HEK293 (cell line): ENCODE measurements at regions not wholly inside any gene's neighbourhood (a gene's known extent, or its start where the extent isn't known, plus 50 kb on each side); places are given as distances from the start of the nearest gene placed in this dataset.

ENCODE experiments used
- CTCF ChIA-PET: fragments of 350-600 bp; formaldehyde crosslinking; extraction: SDS; loops from one replicate; lab custom pipeline; 2021; ENCODE audit warnings: antibody characterized with exemption; lab: Yijun Ruan, JAX
- POLR2A ChIA-PET: fragments of 300-600 bp; formaldehyde crosslinking; extraction: SDS; loops from one replicate; lab custom pipeline; 2020; ENCODE audit warnings: antibody characterized with exemption, inconsistent platforms; lab: Yijun Ruan, JAX
- H3K27ac ChIP-seq: fragments of 200-500 bp; sonication (Bioruptor generic); 2 replicates; pipeline ENCODE4 v1.5.1; 2014; ENCODE audit warnings: low read depth, low read length, control low read depth, inconsistent platforms; ENCODE audit errors: extremely low read depth
- H3K36me3 ChIP-seq, 2 experiments: fragments of 200-500 bp in 1 of 2; sonication (Bioruptor generic) in 1 of 2; 1 replicate in 1 of 2; 2 replicates in 1 of 2; pipeline ENCODE4 v1.5.1; 2014 to 2017; ENCODE audit warnings: inconsistent platforms in 2 of 2, low read length in 2 of 2; ENCODE audit not compliant: control insufficient read depth in 2 of 2, insufficient read depth in 1 of 2
- H3K4me1 ChIP-seq: fragments of 200-500 bp; sonication (Bioruptor generic); 2 replicates; pipeline ENCODE4 v1.5.1; 2014; ENCODE audit warnings: mild to moderate bottlenecking, low read length, inconsistent platforms; ENCODE audit not compliant: control insufficient read depth, insufficient read depth
- H3K4me3 ChIP-seq: 2 replicates; pipeline ENCODE4 v1.5.1; 2011; ENCODE audit warnings: low read depth, mild to moderate bottlenecking, control low read depth, low read length, moderate library complexity
- H3K9me3 ChIP-seq: fragments of 200-500 bp; sonication (Bioruptor generic); 2 replicates; pipeline ENCODE4 v1.5.1; 2014; ENCODE audit warnings: low read depth, low read length, inconsistent platforms; ENCODE audit not compliant: control insufficient read depth, insufficient read depth
- AEBP2 ChIP-seq: fragments of 450-650 bp; formaldehyde crosslinking; IDR thresholded peaks from 2 replicates; pipeline ENCODE4 v1.5.1; 2016; ENCODE audit warnings: missing biosample characterization, missing genetic modification characterization, borderline replicate concordance
- BCL11A ChIP-seq: fragments of 450-650 bp; formaldehyde crosslinking; IDR thresholded peaks from 2 replicates; pipeline ENCODE4 v1.5.1; 2016; ENCODE audit warnings: low read depth, missing biosample characterization, missing genetic modification characterization
- GFI1B ChIP-seq: fragments of 450-650 bp; formaldehyde crosslinking; IDR thresholded peaks from 2 replicates; pipeline ENCODE4 v1.5.1; 2016; ENCODE audit warnings: missing biosample characterization, missing genetic modification characterization
- GLIS1 ChIP-seq: fragments of 450-650 bp; formaldehyde crosslinking; IDR thresholded peaks from 2 replicates; pipeline ENCODE4 v1.5.1; 2016; ENCODE audit warnings: missing biosample characterization, missing genetic modification characterization
- HOXA7 ChIP-seq: sonication (generic); formaldehyde crosslinking; IDR thresholded peaks from 2 replicates; pipeline ENCODE4 v1.8.1; 2022; ENCODE audit warnings: missing genetic modification reagents, borderline replicate concordance
- KLF16 ChIP-seq: fragments of 450-650 bp; formaldehyde crosslinking; IDR thresholded peaks from 2 replicates; pipeline ENCODE4 v1.5.1; 2017; ENCODE audit warnings: missing biosample characterization, missing genetic modification characterization
- ZFP3 ChIP-seq: fragments of 450-650 bp; formaldehyde crosslinking; IDR thresholded peaks from 2 replicates; pipeline ENCODE4 v1.5.1; 2016; ENCODE audit warnings: low read depth, missing biosample characterization, missing genetic modification characterization
- ZNF112 ChIP-seq: fragments of 450-650 bp; formaldehyde crosslinking; IDR thresholded peaks from 2 replicates; pipeline ENCODE4 v1.5.0; 2017; ENCODE audit warnings: missing biosample characterization, missing genetic modification characterization
- ZNF140 ChIP-seq: fragments of 450-650 bp; formaldehyde crosslinking; IDR thresholded peaks from 2 replicates; pipeline ENCODE4 v1.5.1; 2016; ENCODE audit warnings: missing biosample characterization, missing genetic modification characterization
- ZNF146 ChIP-seq: fragments of 450-650 bp; formaldehyde crosslinking; IDR thresholded peaks from 2 replicates; pipeline ENCODE4 v1.5.1; 2016; ENCODE audit warnings: missing biosample characterization, missing genetic modification characterization
- ZNF184 ChIP-seq: fragments of 450-650 bp; IDR thresholded peaks from 2 replicates; pipeline ENCODE4 v1.5.1; 2018; ENCODE audit warnings: missing biosample characterization, mild to moderate bottlenecking, missing genetic modification characterization
- ZNF239 ChIP-seq: fragments of 450-650 bp; formaldehyde crosslinking; IDR thresholded peaks from 2 replicates; pipeline ENCODE4 v1.5.1; 2016; ENCODE audit warnings: missing biosample characterization, missing genetic modification characterization
- ZNF350 ChIP-seq: fragments of 450-650 bp; formaldehyde crosslinking; IDR thresholded peaks from 2 replicates; pipeline ENCODE4 v1.5.0; 2017; ENCODE audit warnings: missing biosample characterization, mild to moderate bottlenecking, missing genetic modification characterization
- ZNF394 ChIP-seq: fragments of 450-650 bp; formaldehyde crosslinking; IDR thresholded peaks from 2 replicates; pipeline ENCODE4 v1.5.1; 2016; ENCODE audit warnings: missing biosample characterization, missing genetic modification characterization, mild to moderate bottlenecking, moderate library complexity, borderline replicate concordance
- ZNF404 ChIP-seq: fragments of 450-650 bp; formaldehyde crosslinking; IDR thresholded peaks from 2 replicates; pipeline ENCODE4 v1.5.1; 2017; ENCODE audit warnings: missing biosample characterization, missing genetic modification characterization
- ZNF449 ChIP-seq: fragments of 450-650 bp; formaldehyde crosslinking; IDR thresholded peaks from 2 replicates; pipeline ENCODE4 v1.5.1; 2017; ENCODE audit warnings: missing biosample characterization, mild to moderate bottlenecking, missing genetic modification characterization, moderate library complexity
- ZNF473 ChIP-seq: fragments of 450-650 bp; formaldehyde crosslinking; IDR thresholded peaks from 2 replicates; pipeline ENCODE4 v1.5.1; 2017; ENCODE audit warnings: missing biosample characterization, missing genetic modification characterization
- ZNF513 ChIP-seq: fragments of 450-650 bp; IDR thresholded peaks from 2 replicates; pipeline ENCODE4 v1.5.1; 2018; ENCODE audit warnings: missing biosample characterization, missing genetic modification characterization
- ZNF558 ChIP-seq: fragments of 450-650 bp; formaldehyde crosslinking; IDR thresholded peaks from 2 replicates; pipeline ENCODE4 v1.5.1; 2016; ENCODE audit warnings: missing biosample characterization, missing genetic modification characterization
- ZNF596 ChIP-seq: fragments of 450-650 bp; IDR thresholded peaks from 2 replicates; pipeline ENCODE4 v1.5.0; 2018; ENCODE audit warnings: missing biosample characterization, mild to moderate bottlenecking, missing genetic modification characterization, moderate library complexity
- ZNF623 ChIP-seq: fragments of 450-650 bp; formaldehyde crosslinking; IDR thresholded peaks from 2 replicates; pipeline ENCODE4 v1.5.1; 2016; ENCODE audit warnings: missing biosample characterization, missing genetic modification characterization
- ZSCAN30 ChIP-seq: fragments of 450-650 bp; IDR thresholded peaks from 2 replicates; pipeline ENCODE4 v1.5.1; 2018; ENCODE audit warnings: missing biosample characterization, mild to moderate bottlenecking, missing genetic modification characterization, moderate library complexity
- TF ChIP-seq, protein P1 (sequence below): fragments of 450-650 bp; formaldehyde crosslinking; IDR thresholded peaks from 2 replicates; pipeline ENCODE4 v1.5.1; 2017; ENCODE audit warnings: missing biosample characterization, missing genetic modification characterization
- TF ChIP-seq, protein P2 (sequence below): fragments of 450-650 bp; formaldehyde crosslinking; IDR thresholded peaks from 2 replicates; pipeline ENCODE4 v1.5.1; 2016; ENCODE audit warnings: missing biosample characterization, missing genetic modification characterization

- POLR2A ChIA-PET: no interaction called here
These were observed 728.2 kb downstream of the LUZP2 start for GRCh38 chr11:25225078-25225477.

DNA sequence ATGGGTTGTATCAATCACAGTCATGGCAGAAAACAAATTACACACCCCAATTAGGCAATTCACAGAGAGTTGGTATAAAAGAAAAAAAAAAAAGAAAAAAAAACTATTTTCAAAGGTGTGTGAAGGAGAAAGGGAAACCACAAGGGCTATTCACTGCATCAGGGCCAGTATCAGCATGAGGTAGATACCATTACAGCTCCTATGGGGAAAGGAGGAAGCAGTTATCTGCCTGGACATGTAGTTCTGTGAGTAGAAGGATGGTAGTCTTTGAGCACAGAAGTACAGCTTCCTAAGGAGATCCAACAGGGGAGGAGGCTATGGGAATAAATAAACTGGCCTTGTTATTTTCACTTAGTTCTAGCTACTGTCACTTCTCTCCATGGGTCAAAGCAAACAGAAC, 746.1 kb downstream of the LUZP2 start:
- no peak for TF ChIP-seq ZNF449 (tag by site-specific recombination)
- TF ChIP-seq GLIS1 (tag by site-specific recombination): no peak
- no peak for TF ChIP-seq ZNF350
- TF ChIP-seq ZNF140: no peak
- TF ChIP-seq ZNF513 (tag by site-specific recombination): no peak
- no peak for TF ChIP-seq ZNF473 (tag by site-specific recombination)
- no peak for TF ChIP-seq BCL11A
- no peak for TF ChIP-seq ZNF146 (tag by site-specific recombination)
- TF ChIP-seq ZFP3 (tag by site-specific recombination): no peak
- TF ChIP-seq ZNF404 (tag by site-specific recombination): no peak
- TF ChIP-seq ZNF596 (tag by site-specific recombination): no peak
- TF ChIP-seq, protein P1, sequence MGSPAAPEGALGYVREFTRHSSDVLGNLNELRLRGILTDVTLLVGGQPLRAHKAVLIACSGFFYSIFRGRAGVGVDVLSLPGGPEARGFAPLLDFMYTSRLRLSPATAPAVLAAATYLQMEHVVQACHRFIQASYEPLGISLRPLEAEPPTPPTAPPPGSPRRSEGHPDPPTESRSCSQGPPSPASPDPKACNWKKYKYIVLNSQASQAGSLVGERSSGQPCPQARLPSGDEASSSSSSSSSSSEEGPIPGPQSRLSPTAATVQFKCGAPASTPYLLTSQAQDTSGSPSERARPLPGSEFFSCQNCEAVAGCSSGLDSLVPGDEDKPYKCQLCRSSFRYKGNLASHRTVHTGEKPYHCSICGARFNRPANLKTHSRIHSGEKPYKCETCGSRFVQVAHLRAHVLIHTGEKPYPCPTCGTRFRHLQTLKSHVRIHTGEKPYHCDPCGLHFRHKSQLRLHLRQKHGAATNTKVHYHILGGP (tag by site-specific recombination): no peak
- TF ChIP-seq KLF16: no peak
- no peak for TF ChIP-seq ZNF558 (tag by site-specific recombination)
- no peak for TF ChIP-seq GFI1B (tag by site-specific recombination)
- no peak for TF ChIP-seq ZNF184 (tag by site-specific recombination)
- TF ChIP-seq HOXA7 (CRISPR knock-in tag): no peak
- no peak for TF ChIP-seq ZSCAN30 (tag by site-specific recombination)
- Histone ChIP-seq H3K27ac (no peak overlapping the region), H3K4me1 (no peaks in the 10 kb centered on the region), H3K9me3 (no peaks in the 10 kb centered on the region), H3K4me3 (no peak overlapping the region), H3K36me3 (no peaks in the 10 kb centered on the region)
- CTCF ChIA-PET: no interaction called here
- POLR2A ChIA-PET: no interaction called here

More at GRCh38 chr11:25225078-25225477, 728.2 kb downstream of the LUZP2 start:
- H3K4me3 ChIP-seq: no peak overlapping the region
- no peaks in the 10 kb centered on the region for H3K36me3 ChIP-seq
- CTCF ChIA-PET: no interaction called here
- H3K4me1 ChIP-seq: no peaks in the 10 kb centered on the region
- H3K27ac ChIP-seq: no peak overlapping the region
- TF ChIP-seq, protein P2, sequence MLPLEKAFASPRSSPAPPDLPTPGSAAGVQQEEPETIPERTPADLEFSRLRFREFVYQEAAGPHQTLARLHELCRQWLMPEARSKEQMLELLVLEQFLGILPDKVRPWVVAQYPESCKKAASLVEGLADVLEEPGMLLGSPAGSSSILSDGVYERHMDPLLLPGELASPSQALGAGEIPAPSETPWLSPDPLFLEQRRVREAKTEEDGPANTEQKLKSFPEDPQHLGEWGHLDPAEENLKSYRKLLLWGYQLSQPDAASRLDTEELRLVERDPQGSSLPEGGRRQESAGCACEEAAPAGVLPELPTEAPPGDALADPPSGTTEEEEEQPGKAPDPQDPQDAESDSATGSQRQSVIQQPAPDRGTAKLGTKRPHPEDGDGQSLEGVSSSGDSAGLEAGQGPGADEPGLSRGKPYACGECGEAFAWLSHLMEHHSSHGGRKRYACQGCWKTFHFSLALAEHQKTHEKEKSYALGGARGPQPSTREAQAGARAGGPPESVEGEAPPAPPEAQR (tag by site-specific recombination): no peak
- TF ChIP-seq ZNF394 (tag by site-specific recombination): no peak
- no peak for TF ChIP-seq ZNF239 (tag by site-specific recombination)
- no peak for TF ChIP-seq ZNF112
- TF ChIP-seq AEBP2 (tag by site-specific recombination): no peak
- TF ChIP-seq ZNF623 (tag by site-specific recombination): no peak
- TF ChIP-seq, all 188 proteins: peak for 0
- H3K9me3 ChIP-seq: no peaks in the 10 kb centered on the region
